SK-N-SH (cell line): ENCODE measurements at regions not wholly inside any gene's neighbourhood (a gene's known extent, or its start where the extent isn't known, plus 50 kb on each side); places are given as distances from the start of the nearest gene placed in this dataset.

ENCODE experiments used
- CTCF ChIA-PET: fragments of 300-600, 350-600 bp; formaldehyde crosslinking; extraction: SDS; loops from one replicate; lab custom pipeline; 2021; lab: Yijun Ruan, JAX
- POLR2A ChIA-PET: fragments of 350-600 bp; sonication (Branson Sonifier 250); formaldehyde crosslinking; extraction: SDS; loops from one replicate; lab custom pipeline; 2020; ENCODE audit warnings: antibody characterized with exemption, inconsistent platforms; lab: Yijun Ruan, JAX
- DNase-seq: peaks from one replicate; pipeline ENCODE4 v3.0.0; 2012
- H2AFZ ChIP-seq: fragments of 200-600 bp; sonication (generic); 2 replicates; pipeline ENCODE4 v1.8.1; 2016; ENCODE audit warnings: antibody characterized with exemption, mild to moderate bottlenecking, low read depth
- H3F3A ChIP-seq: fragments of 200-600 bp; sonication (generic); replicated peaks from 2 replicates; pipeline ENCODE3; 2016; ENCODE audit warnings: antibody characterized with exemption, mild to moderate bottlenecking; ENCODE audit not compliant: insufficient read depth
- H3K27ac ChIP-seq, 2 experiments: fragments of 200-500 bp in 1 of 2; fragments of 200-600 bp in 1 of 2; sonication (Bioruptor generic) in 1 of 2; sonication (generic), shearing (Covaris generic) in 1 of 2; 2 replicates each; pipeline versions ENCODE4 v1.5.1 to v1.6.1; 2014 to 2016; ENCODE audit warnings: low read depth in 2 of 2, inconsistent platforms in 1 of 2, low read length in 1 of 2, mild to moderate bottlenecking in 1 of 2, mixed read lengths in 1 of 2
- H3K27me3 ChIP-seq: fragments of 200-600 bp; sonication (generic), shearing (Covaris generic); 2 replicates; pipeline ENCODE4 v1.6.1; 2016; ENCODE audit warnings: mixed run types; ENCODE audit not compliant: insufficient read depth
- H3K36me3 ChIP-seq, 2 experiments: fragments of 200-500 bp in 1 of 2; fragments of 200-600 bp in 1 of 2; sonication (Bioruptor generic) in 1 of 2; sonication (generic) in 1 of 2; replicated peaks in 1 of 2; 2 replicates each; pipeline versions ENCODE3 to v1.5.1; 2014 to 2016; ENCODE audit warnings: low read length in 1 of 2, mild to moderate bottlenecking in 1 of 2; ENCODE audit not compliant: insufficient read depth in 2 of 2, control insufficient read depth in 1 of 2
- H3K4me1 ChIP-seq, 2 experiments: fragments of 200-500 bp in 1 of 2; fragments of 200-600 bp in 1 of 2; sonication (Bioruptor generic) in 1 of 2; sonication (generic), shearing (Covaris generic) in 1 of 2; 2 replicates each; pipeline versions ENCODE4 v1.5.1 to v1.6.1; 2014 to 2016; ENCODE audit warnings: low read depth in 1 of 2, low read length in 1 of 2, mixed run types in 1 of 2; ENCODE audit not compliant: insufficient read depth in 2 of 2, control insufficient read depth in 1 of 2
- H3K4me2 ChIP-seq: fragments of 200-600 bp; sonication (generic), shearing (Covaris generic); 2 replicates; pipeline ENCODE4 v1.6.1; 2017; ENCODE audit warnings: mixed run types
- H3K4me3 ChIP-seq, 2 experiments: fragments of 200-500 bp in 1 of 2; fragments of 200-600 bp in 1 of 2; sonication (Bioruptor generic) in 1 of 2; sonication (generic), shearing (Covaris generic) in 1 of 2; 2 replicates each; pipeline versions ENCODE4 v1.5.1 to v1.8.1; 2014 to 2016; ENCODE audit warnings: low read depth in 2 of 2, inconsistent platforms in 1 of 2, low read length in 1 of 2, mild to moderate bottlenecking in 1 of 2, mixed read lengths in 1 of 2, moderate library complexity in 1 of 2
- H3K79me2 ChIP-seq: fragments of 200-600 bp; sonication (generic); 2 replicates; pipeline ENCODE4 v1.8.1; 2017; ENCODE audit warnings: mild to moderate bottlenecking; ENCODE audit not compliant: insufficient read depth
- H3K9ac ChIP-seq: fragments of 200-600 bp; sonication (generic); 2 replicates; pipeline ENCODE4 v1.6.1; 2017; ENCODE audit warnings: mixed run types
- H3K9me2 ChIP-seq: fragments of 200-600 bp; sonication (generic); 2 replicates; pipeline ENCODE4 v1.6.1; 2017; ENCODE audit warnings: mixed run types
- H3K9me3 ChIP-seq: fragments of 200-600 bp; sonication (generic); 2 replicates; pipeline ENCODE4 v1.6.1; 2017; ENCODE audit warnings: mixed run types, mild to moderate bottlenecking, moderate library complexity
- H4K20me1 ChIP-seq: fragments of 200-600 bp; sonication (generic); 2 replicates; pipeline ENCODE4 v1.6.1; 2017; ENCODE audit warnings: mild to moderate bottlenecking, mixed run types; ENCODE audit not compliant: insufficient read depth
- CHD2 ChIP-seq: fragments of 150-350 bp; IDR thresholded peaks from 2 replicates; pipeline ENCODE4 v1.6.1; 2018; ENCODE audit warnings: low read length; ENCODE audit not compliant: partially characterized antibody
- CTCF ChIP-seq: fragments of 200-600 bp; sonication (generic); IDR thresholded peaks from 2 replicates; pipeline ENCODE4 v1.6.1; 2017; ENCODE audit warnings: antibody characterized with exemption, mild to moderate bottlenecking, moderate library complexity
- ELF1 ChIP-seq: IDR thresholded peaks from 2 replicates; pipeline ENCODE4 v1.4.0; 2012
- FOSL2 ChIP-seq: IDR thresholded peaks from 2 replicates; pipeline ENCODE4 v1.4.0; 2012; ENCODE audit warnings: low read depth, mild to moderate bottlenecking, moderate library complexity, borderline replicate concordance
- GATA2 ChIP-seq: sonication (generic); formaldehyde crosslinking; IDR thresholded peaks from 2 replicates; pipeline ENCODE4 v1.5.0; 2020; ENCODE audit warnings: mild to moderate bottlenecking, missing genetic modification reagents
- JUND ChIP-seq: IDR thresholded peaks from 2 replicates; pipeline ENCODE4 v1.4.0; 2012
- MEF2A ChIP-seq: IDR thresholded peaks from 2 replicates; pipeline ENCODE4 v1.4.0; 2012; ENCODE audit warnings: low read depth, borderline replicate concordance
- MXI1 ChIP-seq: IDR thresholded peaks from 2 replicates; pipeline ENCODE4 v1.6.1; 2012; ENCODE audit warnings: mild to moderate bottlenecking, low read depth, low read length, improper control_type of control experiment
- NFIC ChIP-seq: IDR thresholded peaks from 2 replicates; pipeline ENCODE4 v1.4.0; 2012; ENCODE audit warnings: borderline replicate concordance
- NRF1 ChIP-seq: IDR thresholded peaks from 2 replicates; pipeline ENCODE4 v1.6.1; 2012; ENCODE audit warnings: low read depth, mild to moderate bottlenecking, low read length
- POLR2AphosphoS5 ChIP-seq: IDR thresholded peaks from 2 replicates; pipeline ENCODE4 v1.6.1; 2012; ENCODE audit warnings: low read depth, low read length
- RAD21 ChIP-seq: IDR thresholded peaks from 2 replicates; pipeline ENCODE4 v1.6.1; 2012; ENCODE audit warnings: mild to moderate bottlenecking, low read length
- RCOR1 ChIP-seq: fragments of 150-350 bp; IDR thresholded peaks from 2 replicates; pipeline ENCODE4 v1.6.1; 2017; ENCODE audit warnings: antibody characterized with exemption, low read length
- RXRA ChIP-seq: IDR thresholded peaks from 2 replicates; pipeline ENCODE4 v1.4.0; 2012; ENCODE audit warnings: low read depth, mild to moderate bottlenecking, borderline replicate concordance
- TCF12 ChIP-seq: IDR thresholded peaks from 2 replicates; pipeline ENCODE4 v1.4.0; 2012
- USF1 ChIP-seq: IDR thresholded peaks from 2 replicates; pipeline ENCODE4 v1.4.0; 2012; ENCODE audit warnings: low read depth, borderline replicate concordance
- WGBS: methylation state at CpG from one replicate; pipeline ENCODE4 v1.1.6; 2017; ENCODE audit warnings: low lambda C conversion rate; 5-methylcytosine and 5-hydroxymethylcytosine counted together
- TF ChIP-seq, protein P1 (sequence below): IDR thresholded peaks from 2 replicates; pipeline ENCODE4 v1.6.1; 2012; ENCODE audit warnings: mild to moderate bottlenecking, low read depth, low read length, moderate library complexity

- Histone ChIP-seq H3K4me1 (no peaks in the 10 kb centered on the region), H3K36me3 (no peaks in the 10 kb centered on the region), H3K9me3 (no peaks in the 10 kb centered on the region), H3K4me2 (no peak overlapping the region), H3K9ac (no peak overlapping the region), H2AFZ (no peak overlapping the region), H3K4me3 (no peak overlapping the region), H3K27ac (no peak overlapping the region)
- no peak for DNase-seq
- POLR2A ChIA-PET, result no interaction called here
- WGBS, result 76% methylated on average over 3 of the region's 3 CpGs
- TF ChIP-seq POLR2AphosphoS5 (no peak), MEF2A (no peak), FOSL2 (no peak), CHD2 (no peak), CTCF (no peak), TCF12 (no peak), MXI1 (no peak), NRF1 (no peak), NFIC (no peak), USF1 (no peak)
- TF ChIP-seq, all 33 proteins: peak for 0
- Histone ChIP-seq H3F3A (no peaks in the 10 kb centered on the region), H4K20me1 (no peaks in the 10 kb centered on the region), H3K79me2 (no peaks in the 10 kb centered on the region), H3K27me3 (no peaks in the 10 kb centered on the region; the same call in 1 of the 2 replicates), H3K9me2 (no peaks in the 10 kb centered on the region)
- CTCF ChIA-PET, result no interaction called here
Observed at GRCh38 chr10:61031341-61031740, 87.4 kb upstream of the RHOBTB1 start.

DNA sequence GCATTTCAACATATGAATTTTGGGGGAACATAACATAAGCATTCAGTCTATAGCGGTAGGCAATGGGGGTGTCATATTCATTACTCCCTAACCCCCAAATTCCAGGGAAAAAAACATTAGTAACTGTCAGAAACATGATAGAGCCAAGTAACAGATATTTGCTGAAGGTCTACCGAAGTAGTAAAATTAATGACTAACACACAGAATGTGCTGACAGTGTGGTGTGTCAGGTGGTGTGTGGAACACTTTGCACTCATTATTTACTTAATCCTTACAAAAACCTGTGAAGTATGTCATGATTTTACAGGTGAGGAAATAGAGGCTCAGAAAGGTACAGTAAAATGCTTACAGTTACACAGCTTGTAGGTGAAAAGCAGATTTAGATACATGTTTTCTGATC, 85.4 kb upstream of the RHOBTB1 start:
- Histone ChIP-seq H3K27me3 (no peaks in the 10 kb centered on the region; the same call in 1 of the 2 replicates), H3K4me3 (no peak overlapping the region), H3K27ac (no peak overlapping the region), H4K20me1 (no peaks in the 10 kb centered on the region), H3K36me3 (no peaks in the 10 kb centered on the region), H3K79me2 (no peaks in the 10 kb centered on the region), H3K4me2 (no peak overlapping the region), H3K4me1 (no peaks in the 10 kb centered on the region), H2AFZ (no peak overlapping the region), H3K9ac (no peak overlapping the region), H3F3A (no peaks in the 10 kb centered on the region), H3K9me3 (no peaks in the 10 kb centered on the region), H3K9me2 (no peaks in the 10 kb centered on the region)
- 75% methylated on average over 2 of the region's 2 CpGs for WGBS
- POLR2A ChIA-PET, result no interaction called here
- no peak for DNase-seq
- no peak for TF ChIP-seq MXI1
- TF ChIP-seq GATA2 (CRISPR knock-in tag), result no peak
- no peak for TF ChIP-seq RXRA
- no peak for TF ChIP-seq ELF1
- TF ChIP-seq USF1, result no peak
- TF ChIP-seq JUND, result no peak
- TF ChIP-seq RAD21, result no peak
- no peak for TF ChIP-seq NFIC
- TF ChIP-seq, protein P1, sequence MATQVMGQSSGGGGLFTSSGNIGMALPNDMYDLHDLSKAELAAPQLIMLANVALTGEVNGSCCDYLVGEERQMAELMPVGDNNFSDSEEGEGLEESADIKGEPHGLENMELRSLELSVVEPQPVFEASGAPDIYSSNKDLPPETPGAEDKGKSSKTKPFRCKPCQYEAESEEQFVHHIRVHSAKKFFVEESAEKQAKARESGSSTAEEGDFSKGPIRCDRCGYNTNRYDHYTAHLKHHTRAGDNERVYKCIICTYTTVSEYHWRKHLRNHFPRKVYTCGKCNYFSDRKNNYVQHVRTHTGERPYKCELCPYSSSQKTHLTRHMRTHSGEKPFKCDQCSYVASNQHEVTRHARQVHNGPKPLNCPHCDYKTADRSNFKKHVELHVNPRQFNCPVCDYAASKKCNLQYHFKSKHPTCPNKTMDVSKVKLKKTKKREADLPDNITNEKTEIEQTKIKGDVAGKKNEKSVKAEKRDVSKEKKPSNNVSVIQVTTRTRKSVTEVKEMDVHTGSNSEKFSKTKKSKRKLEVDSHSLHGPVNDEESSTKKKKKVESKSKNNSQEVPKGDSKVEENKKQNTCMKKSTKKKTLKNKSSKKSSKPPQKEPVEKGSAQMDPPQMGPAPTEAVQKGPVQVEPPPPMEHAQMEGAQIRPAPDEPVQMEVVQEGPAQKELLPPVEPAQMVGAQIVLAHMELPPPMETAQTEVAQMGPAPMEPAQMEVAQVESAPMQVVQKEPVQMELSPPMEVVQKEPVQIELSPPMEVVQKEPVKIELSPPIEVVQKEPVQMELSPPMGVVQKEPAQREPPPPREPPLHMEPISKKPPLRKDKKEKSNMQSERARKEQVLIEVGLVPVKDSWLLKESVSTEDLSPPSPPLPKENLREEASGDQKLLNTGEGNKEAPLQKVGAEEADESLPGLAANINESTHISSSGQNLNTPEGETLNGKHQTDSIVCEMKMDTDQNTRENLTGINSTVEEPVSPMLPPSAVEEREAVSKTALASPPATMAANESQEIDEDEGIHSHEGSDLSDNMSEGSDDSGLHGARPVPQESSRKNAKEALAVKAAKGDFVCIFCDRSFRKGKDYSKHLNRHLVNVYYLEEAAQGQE, result no peak
- no peak for TF ChIP-seq RCOR1
- CTCF ChIA-PET, result no interaction called here
